Body of pancreas (tissue), 4 donors: ENCODE measurements at regions not wholly inside any gene's neighbourhood (a gene's known extent, or its start where the extent isn't known, plus 50 kb on each side); places are given as distances from the start of the nearest gene placed in this dataset.

Experiments used
- POLR2A ChIP-seq, 3 donors: fragments of 450-650 bp; IDR thresholded peaks; one replicate each; pipeline ENCODE4 v1.6.1; 2016; ENCODE audit warnings: antibody characterized with exemption in 3 of 3, mild to moderate bottlenecking in 2 of 3
- TF ChIP-seq, protein P1 (sequence below), 7 experiments: fragments of 450-650 bp in 4 of 7; fragments of 200-600 bp in 3 of 7; sonication (generic) in 3 of 7; IDR thresholded peaks; one replicate each; pipeline ENCODE4 v1.5.1; 2016 to 2019; ENCODE audit warnings: antibody characterized with exemption in 7 of 7

GRCh38 chr9:28999057-28999456 is 1425.8 kb upstream of the C9orf72 start:
- TF ChIP-seq, protein P1, sequence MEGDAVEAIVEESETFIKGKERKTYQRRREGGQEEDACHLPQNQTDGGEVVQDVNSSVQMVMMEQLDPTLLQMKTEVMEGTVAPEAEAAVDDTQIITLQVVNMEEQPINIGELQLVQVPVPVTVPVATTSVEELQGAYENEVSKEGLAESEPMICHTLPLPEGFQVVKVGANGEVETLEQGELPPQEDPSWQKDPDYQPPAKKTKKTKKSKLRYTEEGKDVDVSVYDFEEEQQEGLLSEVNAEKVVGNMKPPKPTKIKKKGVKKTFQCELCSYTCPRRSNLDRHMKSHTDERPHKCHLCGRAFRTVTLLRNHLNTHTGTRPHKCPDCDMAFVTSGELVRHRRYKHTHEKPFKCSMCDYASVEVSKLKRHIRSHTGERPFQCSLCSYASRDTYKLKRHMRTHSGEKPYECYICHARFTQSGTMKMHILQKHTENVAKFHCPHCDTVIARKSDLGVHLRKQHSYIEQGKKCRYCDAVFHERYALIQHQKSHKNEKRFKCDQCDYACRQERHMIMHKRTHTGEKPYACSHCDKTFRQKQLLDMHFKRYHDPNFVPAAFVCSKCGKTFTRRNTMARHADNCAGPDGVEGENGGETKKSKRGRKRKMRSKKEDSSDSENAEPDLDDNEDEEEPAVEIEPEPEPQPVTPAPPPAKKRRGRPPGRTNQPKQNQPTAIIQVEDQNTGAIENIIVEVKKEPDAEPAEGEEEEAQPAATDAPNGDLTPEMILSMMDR (IDR thresholded peaks at IDR 0.05), result no peak
- TF ChIP-seq POLR2A (IDR thresholded peaks at IDR 0.05), result no peak
